K562 (cell line): ENCODE measurements at regions not wholly inside any gene's neighbourhood (a gene's known extent, or its start where the extent isn't known, plus 50 kb on each side); places are given as distances from the start of the nearest gene placed in this dataset.
"Not testable (repeated sequence)": the region's sequence is repeated elsewhere in the genome, so short reads cannot be mapped to it uniquely, and the experiment has no call there.

Experiments
- ATAC-seq: fragments of 200-7000 bp; cut with Tn5 transposase; 3 replicates; pipeline ENCODE4 v1.9.1; 2020; ENCODE audit warnings: moderate library complexity
- BruUV-seq: library from RNA; stranded (reverse); fragments of 400-500 nt; replicated peaks from 2 replicates; lab custom pipeline; 2021; lab: Mats Ljungman, UMichigan
- CTCF ChIA-PET: fragments of 300-600 bp; formaldehyde crosslinking; extraction: SDS; loops from one replicate; lab custom pipeline; 2021; ENCODE audit warnings: low intra/inter-chr PET ratio; lab: Yijun Ruan, JAX
- POLR2A ChIA-PET: fragments of 300-600, 350-650 bp; sonication (Branson Sonifier 250); formaldehyde crosslinking; extraction: SDS; loops from one replicate; lab custom pipeline; 2021; ENCODE audit warnings: antibody characterized with exemption, inconsistent platforms; lab: Yijun Ruan, JAX
- DNase-seq, 4 experiments: peaks; one replicate each; pipeline versions ENCODE4 v3.0.0 to v3.0.0-alpha.2; 2011 to 2018; ENCODE audit warnings: low spot score in 3 of 4, mixed read lengths in 3 of 4; ENCODE audit errors: extremely low read depth in 1 of 4
- FAIRE-seq: peaks from 2 replicates; lab custom pipeline; 2011; peaks lifted over from hg19 to GRCh38; lab: Jason Lieb, UNC
- H2AFZ ChIP-seq: 2 replicates; pipeline ENCODE4 v1.6.0; 2011; ENCODE audit warnings: low read depth, low read length, control low read depth, inconsistent platforms
- H3K27ac ChIP-seq: fragments of 200-600 bp; 3 replicates; pipeline ENCODE4 v1.8.0; 2011; ENCODE audit warnings: low read depth, mild to moderate bottlenecking, control low read depth, inconsistent platforms, low read length, moderate library complexity, mixed read lengths; ENCODE audit errors: extremely low read depth
- H3K27me3 ChIP-seq, 2 experiments: fragments of 300-600 bp in 1 of 2; 2 replicates in 1 of 2; 3 replicates in 1 of 2; pipeline versions ENCODE4 v1.6.0 to v1.8.0; 2011; ENCODE audit warnings: inconsistent platforms in 2 of 2, low read length in 2 of 2, mild to moderate bottlenecking in 1 of 2, mixed read lengths in 1 of 2, moderate library complexity in 1 of 2; ENCODE audit not compliant: control insufficient read depth in 2 of 2, insufficient read depth in 2 of 2
- H3K36me3 ChIP-seq: fragments of 300-600 bp; 3 replicates; pipeline ENCODE4 v1.8.0; 2011; ENCODE audit warnings: mild to moderate bottlenecking, low read length, inconsistent platforms; ENCODE audit not compliant: control insufficient read depth, insufficient read depth
- H3K4me1 ChIP-seq, 2 experiments: fragments of 200-600 bp in 1 of 2; replicated peaks in 1 of 2; 2 replicates in 1 of 2; 3 replicates in 1 of 2; pipeline versions ENCODE4 v1.5.1 to v1.8.0; 2011; ENCODE audit warnings: inconsistent platforms in 2 of 2, low read length in 2 of 2, mild to moderate bottlenecking in 1 of 2, mixed read lengths in 1 of 2, moderate library complexity in 1 of 2; ENCODE audit not compliant: control insufficient read depth in 2 of 2, insufficient read depth in 2 of 2
- H3K4me2 ChIP-seq: 2 replicates; pipeline ENCODE4 v1.6.1; 2011; ENCODE audit warnings: low read length, control low read depth, inconsistent platforms, mixed read lengths; ENCODE audit not compliant: insufficient read depth
- H3K4me3 ChIP-seq: fragments of 200-600 bp; sonication (generic), shearing (Covaris generic); 2 replicates; pipeline ENCODE4 v1.5.1; 2016; ENCODE audit warnings: control low read depth, inconsistent platforms
- H3K79me2 ChIP-seq: fragments of 200-600 bp; 3 replicates; pipeline ENCODE4 v1.8.0; 2011; ENCODE audit warnings: low read length, inconsistent platforms; ENCODE audit not compliant: control insufficient read depth, insufficient read depth
- H3K9ac ChIP-seq, 2 experiments: 2 replicates each; pipeline versions ENCODE4 v1.6.0 to v1.6.1; 2011; ENCODE audit warnings: low read depth in 2 of 2, low read length in 2 of 2, control low read depth in 1 of 2, inconsistent platforms in 1 of 2, mild to moderate bottlenecking in 1 of 2, mixed read lengths in 1 of 2; ENCODE audit not compliant: insufficient read depth in 1 of 2
- H3K9me1 ChIP-seq: one replicate; pipeline ENCODE4 v1.6.0; 2011; ENCODE audit warnings: inconsistent platforms, mild to moderate bottlenecking, low read length, moderate library complexity; ENCODE audit not compliant: control insufficient read depth, insufficient read depth
- H3K9me3 ChIP-seq: replicated peaks from 2 replicates; pipeline ENCODE4 v1.5.1; 2011; ENCODE audit warnings: low read depth, low read length, inconsistent platforms; ENCODE audit not compliant: control insufficient read depth, insufficient read depth
- H4K20me1 ChIP-seq: replicated peaks from 2 replicates; pipeline ENCODE4 v1.6.1; 2011; ENCODE audit warnings: low read length, inconsistent platforms, mixed read lengths; ENCODE audit not compliant: control insufficient read depth, insufficient read depth
- WGBS: fragments of 100-300 bp; shearing (Covaris generic); methylation state at CpG from one replicate; pipeline ENCODE4 v1.1.6; 2016; ENCODE audit warnings: low coverage, mixed read lengths; ENCODE audit not compliant: insufficient coverage; ENCODE audit errors: missing lambda C conversion rate; 5-methylcytosine and 5-hydroxymethylcytosine counted together
- in situ Hi-C: fragments of 300-500 bp; cut with MboI; formaldehyde crosslinking; loops from 4 replicates; pipeline ENCODE4 v1.15.0; 2018; ENCODE audit warnings: inconsistent platforms, mixed read lengths
- intact Hi-C: fragments of 100-400 bp; cut with micrococcal nuclease; formaldehyde crosslinking; loops from 2 replicates; pipeline ENCODE4 v1.14.2; 2022

DNA sequence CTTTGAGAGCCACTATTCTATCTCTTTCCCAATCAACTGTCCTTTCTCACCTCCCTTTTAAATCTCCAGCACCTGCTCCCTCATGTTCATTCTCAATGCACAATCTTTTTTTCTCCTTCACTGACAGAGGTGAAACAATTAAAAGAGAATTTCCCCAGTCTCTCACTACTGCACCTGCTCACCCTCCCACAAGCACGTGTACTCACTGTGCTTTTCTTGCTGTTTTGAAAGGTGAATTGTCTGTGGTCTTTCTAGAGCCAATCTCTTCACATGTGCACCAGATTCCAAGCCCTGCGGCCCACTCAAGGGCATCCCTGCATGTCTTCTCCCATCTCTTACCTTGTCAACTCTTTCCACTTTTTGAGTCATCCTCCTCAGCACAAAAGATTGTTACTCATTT is 95.8 kb downstream of the SPDYE17 start:
- POLR2A ChIA-PET, BruUV-seq, H4K20me1 ChIP-seq, H3K4me2 ChIP-seq, DNase-seq, H3K27me3 ChIP-seq, ATAC-seq, CTCF ChIA-PET, H3K27ac ChIP-seq, H2AFZ ChIP-seq, H3K4me1 ChIP-seq, FAIRE-seq, H3K79me2 ChIP-seq, H3K9me3 ChIP-seq, H3K9ac ChIP-seq, H3K9me1 ChIP-seq, intact Hi-C loops, H3K36me3 ChIP-seq, in situ Hi-C loops, H3K4me3 ChIP-seq: not testable (repeated sequence)
- WGBS = 10% methylated on average over 1 of the region's 2 CpGs

- POLR2A ChIA-PET, FAIRE-seq, H2AFZ ChIP-seq, BruUV-seq, H3K9me3 ChIP-seq, ATAC-seq, H3K4me3 ChIP-seq, in situ Hi-C loops, H3K27me3 ChIP-seq, H3K9me1 ChIP-seq, H3K36me3 ChIP-seq, H4K20me1 ChIP-seq, H3K27ac ChIP-seq, H3K4me2 ChIP-seq, DNase-seq, H3K79me2 ChIP-seq, intact Hi-C loops, H3K9ac ChIP-seq, H3K4me1 ChIP-seq, CTCF ChIA-PET: not testable (repeated sequence)
- 0% methylated on average over 3 of the region's 3 CpGs for WGBS
These were observed 97.5 kb downstream of the SPDYE17 start for GRCh38 chr7:76934711-76935110.

- BruUV-seq, FAIRE-seq, H3K36me3 ChIP-seq, CTCF ChIA-PET, H3K4me1 ChIP-seq, POLR2A ChIA-PET, H3K9me1 ChIP-seq, H3K27ac ChIP-seq, H3K4me3 ChIP-seq, H3K9ac ChIP-seq, in situ Hi-C loops, H2AFZ ChIP-seq, DNase-seq, H3K9me3 ChIP-seq, H3K27me3 ChIP-seq, H4K20me1 ChIP-seq, ATAC-seq, intact Hi-C loops, H3K4me2 ChIP-seq, H3K79me2 ChIP-seq: not testable (repeated sequence)
- 0% methylated on average over 4 of the region's 4 CpGs for WGBS
These were observed 99.2 kb downstream of the SPDYE17 start for GRCh38 chr7:76932957-76933356.

DNA sequence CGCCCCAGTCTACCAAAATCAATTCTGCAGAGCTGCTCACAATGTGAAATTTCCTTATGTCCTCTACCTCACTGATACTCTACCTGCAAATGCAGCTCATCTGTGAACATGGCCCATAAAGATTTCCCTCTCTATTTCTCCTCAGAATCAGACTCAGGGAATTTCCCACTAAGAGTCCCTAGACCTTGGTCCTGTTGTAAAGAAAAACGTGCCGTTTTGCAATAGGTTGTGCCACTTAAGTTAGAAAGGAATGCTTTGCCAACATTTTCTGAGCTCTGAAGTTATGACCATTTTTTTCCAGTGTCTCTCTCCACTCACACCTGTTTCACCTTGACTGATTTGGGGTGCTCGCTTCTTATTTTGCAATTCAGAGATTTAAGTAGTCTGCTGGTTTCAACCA is 100.7 kb downstream of the SPDYE17 start:
- WGBS = 0% methylated on average over 2 of the region's 4 CpGs

More for the DNA sequence above, 100.7 kb downstream of the SPDYE17 start:
- H3K4me1 ChIP-seq, CTCF ChIA-PET, DNase-seq, FAIRE-seq, H3K9me1 ChIP-seq, BruUV-seq, H3K79me2 ChIP-seq, intact Hi-C loops, H3K4me2 ChIP-seq, H3K36me3 ChIP-seq, H3K27me3 ChIP-seq, H3K9me3 ChIP-seq, H3K27ac ChIP-seq, H2AFZ ChIP-seq, H3K4me3 ChIP-seq, H3K9ac ChIP-seq, H4K20me1 ChIP-seq, POLR2A ChIA-PET, ATAC-seq, in situ Hi-C loops: not testable (repeated sequence)
